ENCODE measurements at regions not wholly inside any gene's neighbourhood (a gene's known extent, or its start where the extent isn't known, plus 50 kb on each side); places are given as distances from the start of the nearest gene placed in this dataset.
A peak's percentile ranks its signal among the peaks of the same experiment; 100 is the strongest.

GRCh38 chr11:129319751-129320150 is 55.9 kb upstream of the BARX2 start:
- Mint-ChIP-seq H3K9me3 (ENCODE audit: low read depth) (no peaks in the 10 kb centered on the region), H3K27me3 (peaks cover 5% of the 10 kb centered on the region), H3K27ac (no peak overlapping the region), H3K4me1 (ENCODE audit: low read depth) (peaks cover 72% of the 10 kb centered on the region), H3K36me3 (ENCODE audit: insufficient read depth) (no peaks in the 10 kb centered on the region), H3K4me3 (ENCODE audit: low read depth) (no peak overlapping the region)
- TF ChIP-seq CTCF (IDR thresholded peaks at IDR 0.05; ENCODE audit: unreplicated experiment): no peak
- DNase-seq (ENCODE audit: low spot score, unreplicated experiment): no peak

- Mint-ChIP-seq H3K4me3 (ENCODE audit: low read depth) (no peak overlapping the region), H3K36me3 (ENCODE audit: insufficient read depth) (no peaks in the 10 kb centered on the region), H3K9me3 (ENCODE audit: low read depth) (no peaks in the 10 kb centered on the region), H3K27me3 (peaks cover 5% of the 10 kb centered on the region), H3K27ac (no peak overlapping the region), H3K4me1 (ENCODE audit: low read depth) (peaks cover 66% of the 10 kb centered on the region)
- TF ChIP-seq CTCF (IDR thresholded peaks at IDR 0.05; ENCODE audit: unreplicated experiment): no peak
- DNase-seq (ENCODE audit: low spot score, unreplicated experiment): no peak
These were observed 56.4 kb upstream of the BARX2 start for GRCh38 chr11:129319201-129319600.

- Mint-ChIP-seq H3K27me3 (peaks cover 2% of the 10 kb centered on the region), H3K27ac (no peak overlapping the region), H3K9me3 (ENCODE audit: low read depth) (no peaks in the 10 kb centered on the region), H3K4me1 (ENCODE audit: low read depth) (peaks cover 53% of the 10 kb centered on the region), H3K4me3 (ENCODE audit: low read depth) (no peak overlapping the region), H3K36me3 (ENCODE audit: insufficient read depth) (no peaks in the 10 kb centered on the region)
- no peak for TF ChIP-seq CTCF (IDR thresholded peaks at IDR 0.05; ENCODE audit: unreplicated experiment)
- DNase-seq (ENCODE audit: low spot score, unreplicated experiment): no peak
These were observed 58.1 kb upstream of the BARX2 start for GRCh38 chr11:129317571-129317970.

GRCh38 chr11:129316781-129317180 is 58.9 kb upstream of the BARX2 start:
- Mint-ChIP-seq H3K4me3 (ENCODE audit: low read depth) (no peak overlapping the region), H3K36me3 (ENCODE audit: insufficient read depth) (no peaks in the 10 kb centered on the region), H3K27ac (peak overlapping the region; percentile 97), H3K9me3 (ENCODE audit: low read depth) (no peaks in the 10 kb centered on the region), H3K4me1 (ENCODE audit: low read depth) (peaks cover 57% of the 10 kb centered on the region), H3K27me3 (no peaks in the 10 kb centered on the region)
- no peak for DNase-seq (ENCODE audit: low spot score, unreplicated experiment)
- TF ChIP-seq CTCF (IDR thresholded peaks at IDR 0.05; ENCODE audit: unreplicated experiment): no peak

GRCh38 chr11:129315781-129316579 is 59.7 kb upstream of the BARX2 start:
- TF ChIP-seq CTCF (IDR thresholded peaks at IDR 0.05; ENCODE audit: unreplicated experiment): no peak
- Mint-ChIP-seq H3K4me3 (ENCODE audit: low read depth) (peak overlapping the region; percentile 37), H3K27me3 (no peaks in the 10 kb centered on the region), H3K4me1 (ENCODE audit: low read depth) (peaks cover 55% of the 10 kb centered on the region), H3K9me3 (ENCODE audit: low read depth) (no peaks in the 10 kb centered on the region), H3K36me3 (ENCODE audit: insufficient read depth) (no peaks in the 10 kb centered on the region), H3K27ac (peak overlapping the region; percentile 97)
- no peak for DNase-seq (ENCODE audit: low spot score, unreplicated experiment)

Measured in progenitor cell of endocrine pancreas (in vitro differentiated cells).